Activated naive CD4-positive, alpha-beta T cell (primary cell): ENCODE measurements at regions not wholly inside any gene's neighbourhood (a gene's known extent, or its start where the extent isn't known, plus 50 kb on each side); places are given as distances from the start of the nearest gene placed in this dataset.
"Not testable (repeated sequence)": the region's sequence is repeated elsewhere in the genome, so short reads cannot be mapped to it uniquely, and the experiment has no call there.

Source experiments
- DNase-seq, 4 experiments: peaks; one replicate each; lab custom pipeline; 2025; lab: John Stamatoyannopoulos, UW

GRCh38 chr16:29145086-29145485 lies 160.2 kb downstream of the LAT start:
- DNase-seq, result not testable (repeated sequence)

GRCh38 chr16:29144669-29145062 lies 159.8 kb downstream of the LAT start:
- not testable (repeated sequence) for DNase-seq

GRCh38 chr16:29143739-29144668 lies 159.2 kb downstream of the LAT start:
- not testable (repeated sequence) for DNase-seq

- DNase-seq, result not testable (repeated sequence)
These were observed 157.7 kb downstream of the LAT start for GRCh38 chr16:29142506-29142905.

- DNase-seq, result no peak
These were observed 156.9 kb downstream of the LAT start for GRCh38 chr16:29141586-29142324.

- not testable (repeated sequence) for DNase-seq
These were observed 156.3 kb downstream of the LAT start for GRCh38 chr16:29141121-29141520.

- DNase-seq, result not testable (repeated sequence)
These were observed 155.3 kb downstream of the LAT start for GRCh38 chr16:29139901-29140855.

GRCh38 chr16:29139261-29139802 lies 154.5 kb downstream of the LAT start:
- DNase-seq, result no peak

- not testable (repeated sequence) for DNase-seq
These were observed 153.8 kb downstream of the LAT start for GRCh38 chr16:29138698-29139097.

- not testable (repeated sequence) for DNase-seq
These were observed 153.2 kb downstream of the LAT start for GRCh38 chr16:29137894-29138662.

- not testable (repeated sequence) for DNase-seq
These were observed 152.6 kb downstream of the LAT start for GRCh38 chr16:29137461-29137860.

GRCh38 chr16:29136916-29137315 lies 152.1 kb downstream of the LAT start:
- DNase-seq, result not testable (repeated sequence)

- DNase-seq, result not testable (repeated sequence)
These were observed 151.3 kb downstream of the LAT start for GRCh38 chr16:29136046-29136696.

GRCh38 chr16:29135098-29135497 lies 150.2 kb downstream of the LAT start:
- not testable (repeated sequence) for DNase-seq

GRCh38 chr16:29133681-29134430 lies 149.0 kb downstream of the LAT start:
- not testable (repeated sequence) for DNase-seq

GRCh38 chr16:29132869-29133268 lies 148.0 kb downstream of the LAT start:
- DNase-seq, result not testable (repeated sequence)

- DNase-seq, result not testable (repeated sequence)
These were observed 147.6 kb downstream of the LAT start for GRCh38 chr16:29132444-29132843.

GRCh38 chr16:29130901-29131851 lies 146.3 kb downstream of the LAT start:
- DNase-seq, result not testable (repeated sequence)
